H1 (cell line): ENCODE measurements at regions not wholly inside any gene's neighbourhood (a gene's known extent, or its start where the extent isn't known, plus 50 kb on each side); places are given as distances from the start of the nearest gene placed in this dataset.

Experiments
- CHD1 ChIP-seq: IDR thresholded peaks from 2 replicates; pipeline ENCODE4 v1.6.1; 2012; ENCODE audit warnings: low read depth, low read length, improper control_type of control experiment
- CHD7 ChIP-seq: fragments of 300-600 bp; sonication (generic); IDR thresholded peaks from 2 replicates; pipeline ENCODE4 v1.7.1; 2012; ENCODE audit warnings: low read length, moderate library complexity, mild to moderate bottlenecking, inconsistent platforms; ENCODE audit not compliant: insufficient replicate concordance
- KDM1A ChIP-seq: fragments of 200-600, 300-600 bp; sonication (generic); IDR thresholded peaks from 2 replicates; pipeline ENCODE4 v1.7.1; 2016; ENCODE audit warnings: mild to moderate bottlenecking, low read length, borderline replicate concordance
- PHF8 ChIP-seq: fragments of 200-600 bp; sonication (generic); conservative IDR thresholded peaks from 2 replicates; pipeline ENCODE4 v1.7.1; 2012; ENCODE audit warnings: low read depth, mild to moderate bottlenecking, inconsistent platforms, low read length, moderate library complexity
- RXRA ChIP-seq: IDR thresholded peaks from 2 replicates; pipeline ENCODE4 v1.6.1; 2011; ENCODE audit warnings: low read depth, mild to moderate bottlenecking, low read length, moderate library complexity; ENCODE audit not compliant: insufficient read depth
- SIRT6 ChIP-seq: IDR thresholded peaks from one replicate; pipeline ENCODE4 v1.7.1; 2012; ENCODE audit warnings: low read length, inconsistent platforms

- TF ChIP-seq CHD7 (no peak), KDM1A (no peak), SIRT6 (no peak), PHF8 (no peak), RXRA (no peak), CHD1 (no peak)
- TF ChIP-seq, all 59 proteins: peak for 0
Measured at GRCh38 chr4:178280362-178280761, 838.1 kb upstream of the AGA start (continued).
